ENCODE measurements at regions not wholly inside any gene's neighbourhood (a gene's known extent, or its start where the extent isn't known, plus 50 kb on each side); places are given as distances from the start of the nearest gene placed in this dataset.

DNA sequence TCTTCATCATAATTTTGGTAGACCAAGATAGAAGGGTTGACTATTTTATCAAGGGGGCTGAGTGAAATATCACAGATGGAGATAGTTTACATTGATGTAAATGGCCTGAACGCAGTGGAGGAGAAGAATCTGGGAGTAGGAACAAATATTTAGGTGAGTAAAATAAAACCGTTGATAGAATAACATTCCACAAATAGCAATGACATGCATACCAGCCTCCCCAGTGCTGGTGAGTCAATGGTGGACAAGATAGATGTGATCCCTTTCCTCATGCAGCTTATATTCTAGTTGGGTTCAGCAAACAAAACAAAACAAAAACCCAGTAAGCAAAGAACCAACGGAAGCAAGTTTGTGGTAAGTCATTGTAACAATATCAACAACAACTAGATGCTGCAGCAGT lies 385.2 kb downstream of the FAM170A start:
- Histone ChIP-seq H3K9me2 (ENCODE audit: insufficient read depth, low read length) (no peaks in the 10 kb centered on the region), H3K4me2 (ENCODE audit: low read length) (no peak overlapping the region), H3K9me3 (ENCODE audit: low read length) (no peaks in the 10 kb centered on the region), H3K4me3 (ENCODE audit: low read depth, low read length, poor library complexity, severe bottlenecking) (no peak overlapping the region), H3K79me2 (ENCODE audit: insufficient read depth, low read depth, low read length) (no peaks in the 10 kb centered on the region), H3K27ac (ENCODE audit: low read depth, low read length, poor library complexity, severe bottlenecking) (no peak overlapping the region), H2AFZ (ENCODE audit: low read length) (no peak overlapping the region), H3K4me1 (ENCODE audit: insufficient read depth, low read length, poor library complexity, severe bottlenecking) (no peaks in the 10 kb centered on the region), H3K36me3 (ENCODE audit: insufficient read depth, low read length) (no peaks in the 10 kb centered on the region), H4K20me1 (ENCODE audit: insufficient read depth, low read length) (no peaks in the 10 kb centered on the region)
- DNase-seq (ENCODE audit: low spot score), result no peak
- TF ChIP-seq, protein P1, sequence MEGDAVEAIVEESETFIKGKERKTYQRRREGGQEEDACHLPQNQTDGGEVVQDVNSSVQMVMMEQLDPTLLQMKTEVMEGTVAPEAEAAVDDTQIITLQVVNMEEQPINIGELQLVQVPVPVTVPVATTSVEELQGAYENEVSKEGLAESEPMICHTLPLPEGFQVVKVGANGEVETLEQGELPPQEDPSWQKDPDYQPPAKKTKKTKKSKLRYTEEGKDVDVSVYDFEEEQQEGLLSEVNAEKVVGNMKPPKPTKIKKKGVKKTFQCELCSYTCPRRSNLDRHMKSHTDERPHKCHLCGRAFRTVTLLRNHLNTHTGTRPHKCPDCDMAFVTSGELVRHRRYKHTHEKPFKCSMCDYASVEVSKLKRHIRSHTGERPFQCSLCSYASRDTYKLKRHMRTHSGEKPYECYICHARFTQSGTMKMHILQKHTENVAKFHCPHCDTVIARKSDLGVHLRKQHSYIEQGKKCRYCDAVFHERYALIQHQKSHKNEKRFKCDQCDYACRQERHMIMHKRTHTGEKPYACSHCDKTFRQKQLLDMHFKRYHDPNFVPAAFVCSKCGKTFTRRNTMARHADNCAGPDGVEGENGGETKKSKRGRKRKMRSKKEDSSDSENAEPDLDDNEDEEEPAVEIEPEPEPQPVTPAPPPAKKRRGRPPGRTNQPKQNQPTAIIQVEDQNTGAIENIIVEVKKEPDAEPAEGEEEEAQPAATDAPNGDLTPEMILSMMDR (conservative IDR thresholded peaks at IDR 0.05; ENCODE audit: low read length), result no peak
- no peak for TF ChIP-seq EZH2phosphoT487 (IDR thresholded peaks at IDR 0.05; ENCODE audit: borderline replicate concordance, low read depth, low read length)
- ChIA-PET POLR2A (no interaction called here), CTCF (ENCODE audit: unreplicated experiment) (no interaction called here)
- BruUV-seq (replicated peaks), result no TSS peak
- intact Hi-C loops (cut with micrococcal nuclease; ENCODE audit: unreplicated experiment), result no loop called here

DNA sequence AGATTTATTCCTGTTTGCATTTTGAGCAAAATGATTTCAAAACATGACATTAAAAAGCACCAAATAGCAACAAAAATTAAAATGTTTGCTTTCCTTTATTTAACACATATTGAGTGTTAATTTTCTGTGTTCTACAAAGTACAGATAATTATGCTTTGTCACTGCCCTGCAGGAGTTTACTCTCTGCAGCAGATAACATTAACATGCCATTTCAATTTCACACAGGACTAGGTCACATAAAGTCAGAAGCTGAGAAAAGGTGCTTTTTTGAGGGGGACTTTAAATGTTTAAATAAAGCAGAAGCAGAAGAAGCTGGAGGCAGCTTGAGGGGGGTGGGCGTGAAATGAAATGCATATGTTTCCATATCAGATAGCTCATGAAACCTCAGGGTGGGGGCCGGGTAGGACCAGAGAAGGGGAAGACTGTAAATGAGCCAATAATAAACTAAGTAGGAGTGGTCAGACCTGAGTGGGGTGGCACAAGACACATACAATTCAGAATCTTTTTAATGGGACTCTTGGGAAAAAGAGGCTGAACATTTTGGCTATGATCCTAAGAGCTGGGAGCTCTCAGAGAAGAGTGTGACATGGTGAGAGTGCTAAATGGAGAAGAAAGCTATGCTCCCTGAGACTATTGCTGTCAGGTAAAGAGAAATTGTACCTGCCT lies 387.5 kb downstream of the FAM170A start:
- Histone ChIP-seq H3K79me2 (ENCODE audit: insufficient read depth, low read depth, low read length) (no peaks in the 10 kb centered on the region), H3K4me3 (ENCODE audit: low read depth, low read length, poor library complexity, severe bottlenecking) (no peak overlapping the region), H3K9me3 (ENCODE audit: low read length) (no peaks in the 10 kb centered on the region), H3K4me1 (ENCODE audit: insufficient read depth, low read length, poor library complexity, severe bottlenecking) (no peaks in the 10 kb centered on the region), H3K36me3 (ENCODE audit: insufficient read depth, low read length) (no peaks in the 10 kb centered on the region), H4K20me1 (ENCODE audit: insufficient read depth, low read length) (no peaks in the 10 kb centered on the region), H3K4me2 (ENCODE audit: low read length) (no peak overlapping the region), H2AFZ (ENCODE audit: low read length) (no peak overlapping the region), H3K27ac (ENCODE audit: low read depth, low read length, poor library complexity, severe bottlenecking) (no peak overlapping the region), H3K9me2 (ENCODE audit: insufficient read depth, low read length) (no peaks in the 10 kb centered on the region)
- CTCF ChIA-PET (ENCODE audit: unreplicated experiment), result no interaction called here
- no peak for DNase-seq (ENCODE audit: low spot score)
- no TSS peak for BruUV-seq (replicated peaks)
- POLR2A ChIA-PET, result interaction anchor here (0.6 to 2.5 kb wide), 3 partner anchors 8 to 1105 kb away, joined by 3 to 6 read pairs (median 4); no protein-coding TSS in a partner anchor
- no peak for TF ChIP-seq EZH2phosphoT487 (IDR thresholded peaks at IDR 0.05; ENCODE audit: borderline replicate concordance, low read depth, low read length)
- TF ChIP-seq, protein P1 (conservative IDR thresholded peaks at IDR 0.05; ENCODE audit: low read length), result no peak
- intact Hi-C loops (cut with micrococcal nuclease; ENCODE audit: unreplicated experiment), result no loop called here

DNA sequence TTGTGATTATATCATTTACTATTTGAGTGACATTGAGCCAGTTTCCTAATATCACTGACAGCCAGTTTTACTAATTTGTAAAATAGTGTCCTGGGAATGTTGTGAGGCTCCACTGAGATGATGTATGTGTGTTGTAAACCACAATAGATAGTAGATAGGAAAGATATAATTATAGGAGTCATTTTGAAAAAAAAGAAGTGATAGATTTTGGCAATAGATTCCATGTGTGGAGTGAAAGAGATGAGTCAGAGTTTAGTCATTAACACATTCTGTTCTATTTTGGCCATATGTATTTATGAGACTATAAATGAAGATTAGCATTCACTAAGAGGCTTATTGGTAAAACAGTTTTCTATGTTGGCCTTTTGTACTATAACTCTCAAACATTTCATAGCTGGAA lies 388.2 kb downstream of the FAM170A start:
- H3K9me2 ChIP-seq (ENCODE audit: insufficient read depth, low read length), result no peaks in the 10 kb centered on the region
- H2AFZ ChIP-seq (ENCODE audit: low read length), result no peak overlapping the region
- no peak overlapping the region for H3K4me3 ChIP-seq (ENCODE audit: low read depth, low read length, poor library complexity, severe bottlenecking)
- no peaks in the 10 kb centered on the region for H4K20me1 ChIP-seq (ENCODE audit: insufficient read depth, low read length)
- ChIA-PET CTCF (ENCODE audit: unreplicated experiment) (no interaction called here), POLR2A (interaction anchor here (1.5 to 2.5 kb wide), 2 partner anchors 9 kb away, joined by 4 to 6 read pairs; no protein-coding TSS in a partner anchor)
- no peaks in the 10 kb centered on the region for H3K36me3 ChIP-seq (ENCODE audit: insufficient read depth, low read length)
- DNase-seq (ENCODE audit: low spot score), result no peak
- no peaks in the 10 kb centered on the region for H3K79me2 ChIP-seq (ENCODE audit: insufficient read depth, low read depth, low read length)
- H3K9me3 ChIP-seq (ENCODE audit: low read length), result no peaks in the 10 kb centered on the region
- H3K27ac ChIP-seq (ENCODE audit: low read depth, low read length, poor library complexity, severe bottlenecking), result no peak overlapping the region
- TF ChIP-seq, protein P1 (conservative IDR thresholded peaks at IDR 0.05; ENCODE audit: low read length), result no peak
- intact Hi-C loops (cut with micrococcal nuclease; ENCODE audit: unreplicated experiment), result no loop called here
- BruUV-seq (replicated peaks), result no TSS peak
- H3K4me1 ChIP-seq (ENCODE audit: insufficient read depth, low read length, poor library complexity, severe bottlenecking), result no peaks in the 10 kb centered on the region
- no peak overlapping the region for H3K4me2 ChIP-seq (ENCODE audit: low read length)

Measured in OCI-LY7 (cell line).